SU-DHL-6 (cell line): ENCODE measurements at regions not wholly inside any gene's neighbourhood (a gene's known extent, or its start where the extent isn't known, plus 50 kb on each side); places are given as distances from the start of the nearest gene placed in this dataset.

ENCODE experiments used
- H2AFZ ChIP-seq: fragments of 200-600 bp; sonication (generic); 2 replicates; pipeline ENCODE4 v1.6.1; 2014; ENCODE audit warnings: low read depth, mild to moderate bottlenecking, moderate library complexity, mixed read lengths, antibody characterized with exemption, low read length; ENCODE audit not compliant: severe bottlenecking
- H3F3A ChIP-seq: fragments of 200-600 bp; shearing (Covaris generic); 2 replicates; pipeline ENCODE4 v1.6.0; 2016; ENCODE audit warnings: antibody characterized with exemption, mild to moderate bottlenecking; ENCODE audit not compliant: insufficient read depth
- H3K27ac ChIP-seq: fragments of 200-600 bp; sonication (generic); 2 replicates; pipeline ENCODE4 v1.5.1; 2016; ENCODE audit warnings: low read depth, mild to moderate bottlenecking, low read length, moderate library complexity, mixed read lengths
- H3K27me3 ChIP-seq: fragments of 200-600 bp; sonication (generic), shearing (Covaris generic); 2 replicates; pipeline ENCODE4 v1.6.0; 2014; ENCODE audit warnings: mild to moderate bottlenecking, low read length
- H3K36me3 ChIP-seq: fragments of 200-600 bp; sonication (generic); 2 replicates; pipeline ENCODE4 v1.6.1; 2014; ENCODE audit warnings: mild to moderate bottlenecking, low read length, mixed read lengths
- H3K4me2 ChIP-seq: fragments of 300-600, 200-600 bp; shearing (Covaris generic), sonication (generic); 2 replicates; pipeline ENCODE4 v1.6.0; 2014; ENCODE audit warnings: low read length, low read depth, mild to moderate bottlenecking; ENCODE audit not compliant: poor library complexity, severe bottlenecking
- H3K4me3 ChIP-seq: fragments of 200-600 bp; sonication (generic); 2 replicates; pipeline ENCODE4 v1.5.1; 2014; ENCODE audit warnings: antibody characterized with exemption, low read length, mild to moderate bottlenecking, mixed read lengths; ENCODE audit not compliant: insufficient read depth, poor library complexity, severe bottlenecking
- H3K79me2 ChIP-seq: fragments of 200-600 bp; sonication (generic); 2 replicates; pipeline ENCODE4 v1.6.1; 2014; ENCODE audit warnings: mild to moderate bottlenecking, low read length, moderate library complexity; ENCODE audit not compliant: insufficient read depth
- H3K9ac ChIP-seq: fragments of 200-600 bp; sonication (generic); 2 replicates; pipeline ENCODE4 v1.7.0; 2014; ENCODE audit warnings: mild to moderate bottlenecking, low read length
- H3K9me2 ChIP-seq: fragments of 200-600 bp; sonication (generic); replicated peaks from 2 replicates; pipeline ENCODE4 v1.6.1; 2014; ENCODE audit warnings: low read length; ENCODE audit not compliant: insufficient read depth
- H3K9me3 ChIP-seq: fragments of 200-600 bp; sonication (generic); 2 replicates; pipeline ENCODE4 v1.6.1; 2014; ENCODE audit warnings: low read length, mixed read lengths; ENCODE audit not compliant: insufficient read depth
- H4K20me1 ChIP-seq: fragments of 200-600 bp; sonication (generic); 2 replicates; pipeline ENCODE4 v1.6.1; 2014; ENCODE audit warnings: low read depth, mild to moderate bottlenecking, antibody characterized with exemption, low read length, moderate library complexity, mixed read lengths
- EZH2phosphoT487 ChIP-seq: fragments of 200-600 bp; sonication (generic), shearing (Covaris generic); conservative IDR thresholded peaks from 2 replicates; pipeline ENCODE4 v1.6.1; 2018; ENCODE audit warnings: mild to moderate bottlenecking, antibody characterized with exemption, low read length, moderate library complexity, mixed read lengths
- TF ChIP-seq, protein P1 (sequence below): fragments of 200-600 bp; sonication (generic); IDR thresholded peaks from one replicate; pipeline ENCODE4 v1.5.1; 2017; ENCODE audit warnings: antibody characterized with exemption, mild to moderate bottlenecking, low read length, moderate library complexity; ENCODE audit not compliant: insufficient read depth, poor library complexity, severe bottlenecking

DNA sequence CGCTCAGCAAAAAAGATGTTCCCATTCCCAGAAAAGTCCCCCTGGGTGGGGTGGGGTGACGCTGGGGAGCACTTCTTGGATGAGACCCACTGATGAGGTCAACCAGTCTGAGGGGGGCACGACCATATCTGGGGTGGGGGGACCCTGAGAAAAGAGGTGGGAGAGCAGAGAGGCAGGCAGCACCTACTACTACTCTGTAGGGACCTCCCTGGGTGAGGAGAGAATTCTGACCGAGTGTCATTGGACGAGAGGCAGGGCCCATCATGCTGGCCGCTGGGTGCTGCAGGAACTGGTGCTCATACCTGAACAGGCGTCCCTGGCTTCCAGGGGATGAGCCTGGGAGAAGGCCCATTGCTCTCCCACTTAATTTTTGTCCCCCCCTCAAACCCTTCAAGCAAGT is 158.8 kb downstream of the KLF13 start:
- Histone ChIP-seq H3K4me2 (no peak overlapping the region), H3K4me3 (no peak overlapping the region), H3K9me2 (no peaks in the 10 kb centered on the region), H3F3A (no peaks in the 10 kb centered on the region), H3K27ac (no peak overlapping the region), H3K79me2 (no peaks in the 10 kb centered on the region), H3K9me3 (no peaks in the 10 kb centered on the region), H2AFZ (no peak overlapping the region), H3K36me3 (no peaks in the 10 kb centered on the region), H3K27me3 (no peaks in the 10 kb centered on the region), H4K20me1 (no peaks in the 10 kb centered on the region), H3K9ac (no peak overlapping the region)
- no peak for TF ChIP-seq EZH2phosphoT487
- TF ChIP-seq, protein P1, sequence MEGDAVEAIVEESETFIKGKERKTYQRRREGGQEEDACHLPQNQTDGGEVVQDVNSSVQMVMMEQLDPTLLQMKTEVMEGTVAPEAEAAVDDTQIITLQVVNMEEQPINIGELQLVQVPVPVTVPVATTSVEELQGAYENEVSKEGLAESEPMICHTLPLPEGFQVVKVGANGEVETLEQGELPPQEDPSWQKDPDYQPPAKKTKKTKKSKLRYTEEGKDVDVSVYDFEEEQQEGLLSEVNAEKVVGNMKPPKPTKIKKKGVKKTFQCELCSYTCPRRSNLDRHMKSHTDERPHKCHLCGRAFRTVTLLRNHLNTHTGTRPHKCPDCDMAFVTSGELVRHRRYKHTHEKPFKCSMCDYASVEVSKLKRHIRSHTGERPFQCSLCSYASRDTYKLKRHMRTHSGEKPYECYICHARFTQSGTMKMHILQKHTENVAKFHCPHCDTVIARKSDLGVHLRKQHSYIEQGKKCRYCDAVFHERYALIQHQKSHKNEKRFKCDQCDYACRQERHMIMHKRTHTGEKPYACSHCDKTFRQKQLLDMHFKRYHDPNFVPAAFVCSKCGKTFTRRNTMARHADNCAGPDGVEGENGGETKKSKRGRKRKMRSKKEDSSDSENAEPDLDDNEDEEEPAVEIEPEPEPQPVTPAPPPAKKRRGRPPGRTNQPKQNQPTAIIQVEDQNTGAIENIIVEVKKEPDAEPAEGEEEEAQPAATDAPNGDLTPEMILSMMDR, result no peak

DNA sequence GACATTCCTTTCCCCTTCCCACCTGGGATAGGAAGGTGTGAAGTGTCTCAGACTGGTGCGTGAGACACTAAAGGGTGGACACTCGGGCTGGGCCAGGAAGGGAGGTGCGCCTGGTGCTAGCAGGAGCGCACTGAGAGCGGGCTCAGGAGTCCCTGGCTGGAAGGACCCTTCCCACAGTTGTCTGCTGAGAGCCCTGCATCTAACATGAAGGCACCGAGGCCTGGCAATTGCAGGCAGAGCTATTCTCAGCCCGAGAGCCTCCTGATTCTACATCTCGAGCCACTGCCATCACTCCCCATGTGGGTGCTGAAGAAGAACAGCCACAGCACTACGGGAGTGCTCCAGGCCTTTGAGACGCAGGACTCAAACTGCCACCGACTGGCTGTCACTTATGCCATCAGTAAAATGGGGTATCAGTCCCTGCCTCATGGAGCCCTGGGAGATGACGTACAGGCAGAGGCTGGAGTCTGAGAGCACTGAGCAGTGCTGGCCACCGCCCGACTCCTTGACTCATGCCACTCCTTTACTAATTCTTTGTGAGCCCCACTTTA is 159.4 kb downstream of the KLF13 start:
- H3K4me2 ChIP-seq, result no peak overlapping the region
- H3K27me3 ChIP-seq, result no peaks in the 10 kb centered on the region
- H4K20me1 ChIP-seq, result no peaks in the 10 kb centered on the region
- H3K36me3 ChIP-seq, result no peaks in the 10 kb centered on the region
- H3K9me2 ChIP-seq, result no peaks in the 10 kb centered on the region
- H3F3A ChIP-seq, result no peaks in the 10 kb centered on the region
- no peak overlapping the region for H3K9ac ChIP-seq
- no peaks in the 10 kb centered on the region for H3K79me2 ChIP-seq
- H3K4me3 ChIP-seq, result no peak overlapping the region
- no peak overlapping the region for H3K27ac ChIP-seq
- TF ChIP-seq, protein P1, result no peak
- TF ChIP-seq EZH2phosphoT487, result no peak
- H2AFZ ChIP-seq, result no peak overlapping the region
- H3K9me3 ChIP-seq, result 0 out of 2 replicates have a peak, but pooled peaks cover 2% of the 10 kb centered on the region

DNA sequence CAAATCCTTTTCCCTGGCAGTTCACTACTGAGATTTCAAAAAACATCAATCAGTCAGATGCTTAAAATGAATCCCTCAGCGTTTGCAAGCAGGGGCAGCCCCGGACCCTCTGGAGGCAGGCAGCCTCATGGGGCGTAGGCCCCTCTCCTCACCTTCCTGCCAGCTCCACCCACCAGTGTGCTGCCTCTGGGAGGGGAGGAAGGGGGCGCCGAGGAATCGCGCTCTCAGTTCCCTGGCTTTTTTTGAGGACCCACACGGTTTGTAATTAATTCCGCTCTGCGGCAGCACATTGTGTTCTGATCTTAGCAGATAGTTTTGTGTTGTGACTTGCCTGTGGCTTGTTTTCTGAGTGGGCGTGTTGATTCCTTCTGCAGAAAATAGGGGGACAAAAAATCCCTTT is 159.9 kb downstream of the KLF13 start:
- H3K36me3 ChIP-seq, result 0 out of 2 replicates have a peak, but pooled peaks cover 1% of the 10 kb centered on the region
- H3K9ac ChIP-seq, result no peak overlapping the region
- no peaks in the 10 kb centered on the region for H3K9me2 ChIP-seq
- H3K4me2 ChIP-seq, result no peak overlapping the region
- H3K79me2 ChIP-seq, result no peaks in the 10 kb centered on the region
- H3K27me3 ChIP-seq, result no peaks in the 10 kb centered on the region
- no peaks in the 10 kb centered on the region for H3F3A ChIP-seq
- H2AFZ ChIP-seq, result no peak overlapping the region
- H3K9me3 ChIP-seq, result peaks cover 7% of the 10 kb centered on the region; the same call in 1 of the 2 replicates
- no peaks in the 10 kb centered on the region for H4K20me1 ChIP-seq
- no peak overlapping the region for H3K4me3 ChIP-seq
- no peak for TF ChIP-seq EZH2phosphoT487
- TF ChIP-seq, protein P1, result no peak
- H3K27ac ChIP-seq, result no peak overlapping the region
